PC-3 (cell line): ENCODE measurements at regions not wholly inside any gene's neighbourhood (a gene's known extent, or its start where the extent isn't known, plus 50 kb on each side); places are given as distances from the start of the nearest gene placed in this dataset.

Experiments used
- ATAC-seq: fragments of 200-7000 bp; cut with Tn5 transposase; 2 replicates; pipeline ENCODE4 v1.9.1; 2020; ENCODE audit warnings: mild to moderate bottlenecking, moderate library complexity
- BruUV-seq: library from RNA; stranded (reverse); fragments of 400-500 nt; replicated peaks from 2 replicates; lab custom pipeline; 2021; lab: Mats Ljungman, UMichigan
- CTCF ChIA-PET: fragments of 300-600 bp; sonication (Branson Sonifier 250); formaldehyde crosslinking; loops from one replicate; lab custom pipeline; 2022; ENCODE audit warnings: antibody characterized with exemption; lab: Charles Lee
- POLR2A ChIA-PET: fragments of 300-600 bp; sonication (Branson Sonifier 250); formaldehyde crosslinking; loops from one replicate; lab custom pipeline; 2022; ENCODE audit warnings: antibody characterized with exemption; ENCODE audit not compliant: unreplicated experiment; lab: Charles Lee
- DNase-seq: peaks from one replicate; pipeline ENCODE4 v3.0.0-alpha.2; 2015
- H2AFZ ChIP-seq: fragments of 300-600 bp; sonication (generic); 2 replicates; pipeline ENCODE4 v1.6.0; 2016; ENCODE audit warnings: antibody characterized with exemption, low read length
- H3F3A ChIP-seq: fragments of 300-600 bp; sonication (generic); one replicate; pipeline ENCODE4 v1.6.0; 2017; ENCODE audit warnings: antibody characterized with exemption, low read length, control low read depth, mild to moderate bottlenecking; ENCODE audit not compliant: unreplicated experiment
- H3K27ac ChIP-seq: fragments of 300-600 bp; sonication (generic); 2 replicates; pipeline ENCODE4 v1.5.1; 2016; ENCODE audit warnings: mild to moderate bottlenecking, low read length
- H3K27me3 ChIP-seq: fragments of 300-600 bp; sonication (generic); 2 replicates; pipeline ENCODE4 v1.6.1; 2016; ENCODE audit warnings: low read length, mixed read lengths
- H3K36me3 ChIP-seq: fragments of 300-600 bp; sonication (generic); 2 replicates; pipeline ENCODE4 v1.6.1; 2016; ENCODE audit warnings: low read depth, mixed run types, low read length, mixed read lengths
- H3K4me1 ChIP-seq: fragments of 300-600 bp; sonication (generic); 2 replicates; pipeline ENCODE4 v1.5.1; 2016; ENCODE audit warnings: low read length; ENCODE audit not compliant: insufficient read depth
- H3K4me2 ChIP-seq: fragments of 300-600 bp; sonication (generic); 2 replicates; pipeline ENCODE4 v1.6.0; 2016; ENCODE audit warnings: low read length
- H3K4me3 ChIP-seq: fragments of 300-600 bp; sonication (generic); 2 replicates; pipeline ENCODE4 v1.5.1; 2016; ENCODE audit warnings: mild to moderate bottlenecking, low read length, mixed read lengths
- H3K79me2 ChIP-seq: fragments of 300-600 bp; sonication (generic); 2 replicates; pipeline ENCODE4 v1.6.1; 2017; ENCODE audit warnings: low read length, mixed read lengths
- H3K9ac ChIP-seq: fragments of 300-600 bp; sonication (generic); 2 replicates; pipeline ENCODE4 v1.6.0; 2016; ENCODE audit warnings: mild to moderate bottlenecking, low read length
- H3K9me2 ChIP-seq: fragments of 300-600 bp; sonication (generic); replicated peaks from 2 replicates; pipeline ENCODE4 v1.6.1; 2016; ENCODE audit warnings: mixed run types, low read length, mixed read lengths
- H3K9me3 ChIP-seq: fragments of 300-600 bp; sonication (generic); 2 replicates; pipeline ENCODE4 v1.6.1; 2016; ENCODE audit warnings: low read length, mixed read lengths
- H4K20me1 ChIP-seq: fragments of 300-600 bp; sonication (generic); 2 replicates; pipeline ENCODE4 v1.6.1; 2016; ENCODE audit warnings: low read length, mixed read lengths
- EZH2 ChIP-seq: fragments of 300-600 bp; sonication (generic); IDR thresholded peaks from one replicate; pipeline ENCODE4 v1.6.1; 2017; ENCODE audit warnings: antibody characterized with exemption, mild to moderate bottlenecking, low read length; ENCODE audit not compliant: unreplicated experiment
- EZH2phosphoT487 ChIP-seq: fragments of 300-600 bp; sonication (generic); IDR thresholded peaks from 2 replicates; pipeline ENCODE4 v1.6.1; 2018; ENCODE audit warnings: mild to moderate bottlenecking, antibody characterized with exemption, low read length, borderline replicate concordance
- intact Hi-C: fragments of 100-400 bp; cut with micrococcal nuclease; formaldehyde crosslinking; loops from 2 replicates; pipeline ENCODE4 v1.9.0; 2023
- TF ChIP-seq, protein P1 (sequence below): fragments of 300-600 bp; sonication (generic); conservative IDR thresholded peaks from 2 replicates; pipeline ENCODE4 v1.5.1; 2017; ENCODE audit warnings: antibody characterized with exemption, low read depth, mild to moderate bottlenecking, low read length

GRCh38 chr1:232872284-232872683 lies 67.1 kb downstream of the MAP10 start:
- Histone ChIP-seq H3K9me2 (no peaks in the 10 kb centered on the region), H3K9me3 (no peaks in the 10 kb centered on the region), H3K27me3 (no peaks in the 10 kb centered on the region), H3K36me3 (no peaks in the 10 kb centered on the region), H3K4me1 (peaks cover 27% of the 10 kb centered on the region), H3K79me2 (no peaks in the 10 kb centered on the region), H3K27ac (no peak overlapping the region), H3F3A (no peaks in the 10 kb centered on the region), H3K4me3 (no peak overlapping the region), H4K20me1 (no peaks in the 10 kb centered on the region), H3K9ac (no peak overlapping the region), H3K4me2 (no peak overlapping the region), H2AFZ (no peak overlapping the region)
- ChIA-PET CTCF (no interaction called here), POLR2A (no interaction called here)
- no TSS peak for BruUV-seq
- DNase-seq, result no peak
- TF ChIP-seq EZH2 (no peak), EZH2phosphoT487 (no peak)
- TF ChIP-seq, protein P1, sequence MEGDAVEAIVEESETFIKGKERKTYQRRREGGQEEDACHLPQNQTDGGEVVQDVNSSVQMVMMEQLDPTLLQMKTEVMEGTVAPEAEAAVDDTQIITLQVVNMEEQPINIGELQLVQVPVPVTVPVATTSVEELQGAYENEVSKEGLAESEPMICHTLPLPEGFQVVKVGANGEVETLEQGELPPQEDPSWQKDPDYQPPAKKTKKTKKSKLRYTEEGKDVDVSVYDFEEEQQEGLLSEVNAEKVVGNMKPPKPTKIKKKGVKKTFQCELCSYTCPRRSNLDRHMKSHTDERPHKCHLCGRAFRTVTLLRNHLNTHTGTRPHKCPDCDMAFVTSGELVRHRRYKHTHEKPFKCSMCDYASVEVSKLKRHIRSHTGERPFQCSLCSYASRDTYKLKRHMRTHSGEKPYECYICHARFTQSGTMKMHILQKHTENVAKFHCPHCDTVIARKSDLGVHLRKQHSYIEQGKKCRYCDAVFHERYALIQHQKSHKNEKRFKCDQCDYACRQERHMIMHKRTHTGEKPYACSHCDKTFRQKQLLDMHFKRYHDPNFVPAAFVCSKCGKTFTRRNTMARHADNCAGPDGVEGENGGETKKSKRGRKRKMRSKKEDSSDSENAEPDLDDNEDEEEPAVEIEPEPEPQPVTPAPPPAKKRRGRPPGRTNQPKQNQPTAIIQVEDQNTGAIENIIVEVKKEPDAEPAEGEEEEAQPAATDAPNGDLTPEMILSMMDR, result no peak
- intact Hi-C loops, result no loop called here
- no peak for ATAC-seq

DNA sequence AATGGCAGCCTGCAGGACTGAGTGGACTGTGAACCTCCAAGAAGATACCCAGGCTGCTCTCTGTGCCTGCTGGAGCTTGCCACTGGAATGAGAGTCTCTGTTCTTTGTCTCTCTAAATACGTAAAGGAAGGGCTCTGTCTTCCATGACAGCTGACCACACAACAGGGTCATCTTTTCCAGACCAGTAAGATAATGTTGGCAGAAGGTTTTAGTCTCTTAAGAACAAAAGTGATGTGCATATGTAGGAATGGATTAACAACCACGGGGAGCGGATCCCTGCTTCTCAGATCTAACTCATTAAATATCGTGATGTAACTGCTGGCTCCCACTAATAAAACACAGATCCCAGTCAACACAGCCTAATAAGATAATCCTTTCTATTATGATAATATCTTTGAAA lies 67.5 kb downstream of the MAP10 start:
- TF ChIP-seq EZH2phosphoT487 (no peak), EZH2 (no peak)
- TF ChIP-seq, protein P1, result no peak
- H3F3A ChIP-seq, result no peaks in the 10 kb centered on the region
- no peaks in the 10 kb centered on the region for H3K36me3 ChIP-seq
- H2AFZ ChIP-seq, result no peak overlapping the region
- H4K20me1 ChIP-seq, result no peaks in the 10 kb centered on the region
- BruUV-seq, result no TSS peak
- H3K9me3 ChIP-seq, result no peaks in the 10 kb centered on the region
- no peaks in the 10 kb centered on the region for H3K27me3 ChIP-seq
- H3K4me1 ChIP-seq, result peaks cover 23% of the 10 kb centered on the region
- H3K27ac ChIP-seq, result no peak overlapping the region
- CTCF ChIA-PET, result no interaction called here
- intact Hi-C loops, result no loop called here
- no peaks in the 10 kb centered on the region for H3K79me2 ChIP-seq
- ATAC-seq (no peak), DNase-seq (no peak)
- H3K9ac ChIP-seq, result no peak overlapping the region
- POLR2A ChIA-PET, result no interaction called here
- no peaks in the 10 kb centered on the region for H3K9me2 ChIP-seq
- no peak overlapping the region for H3K4me3 ChIP-seq
- no peak overlapping the region for H3K4me2 ChIP-seq

GRCh38 chr1:232873412-232873811 lies 68.2 kb downstream of the MAP10 start:
- no peaks in the 10 kb centered on the region for H3K9me3 ChIP-seq
- H3K27me3 ChIP-seq, result no peaks in the 10 kb centered on the region
- CTCF ChIA-PET, result no interaction called here
- POLR2A ChIA-PET, result no interaction called here
- no peaks in the 10 kb centered on the region for H3K36me3 ChIP-seq
- peaks cover 17% of the 10 kb centered on the region for H3K4me1 ChIP-seq
- no peak overlapping the region for H3K27ac ChIP-seq
- H3K9ac ChIP-seq, result no peak overlapping the region
- BruUV-seq, result no TSS peak
- no peaks in the 10 kb centered on the region for H3K9me2 ChIP-seq
- H3K4me3 ChIP-seq, result no peak overlapping the region
- H3F3A ChIP-seq, result no peaks in the 10 kb centered on the region
- intact Hi-C loops, result no loop called here
- TF ChIP-seq, protein P1, result no peak
- TF ChIP-seq EZH2 (no peak), EZH2phosphoT487 (no peak)
- ATAC-seq, result no peak
- DNase-seq, result no peak
- no peak overlapping the region for H2AFZ ChIP-seq
- no peak overlapping the region for H3K4me2 ChIP-seq
- H4K20me1 ChIP-seq, result no peaks in the 10 kb centered on the region
- no peaks in the 10 kb centered on the region for H3K79me2 ChIP-seq
